GM12892 (cell line): ENCODE measurements at regions not wholly inside any gene's neighbourhood (a gene's known extent, or its start where the extent isn't known, plus 50 kb on each side); places are given as distances from the start of the nearest gene placed in this dataset.

ENCODE experiments used
- POLR2A ChIP-seq: IDR thresholded peaks from 2 replicates; pipeline ENCODE4 v1.6.1; 2011; ENCODE audit warnings: low read depth, low read length, control low read depth
- TAF1 ChIP-seq: IDR thresholded peaks from 2 replicates; pipeline ENCODE4 v1.6.1; 2011; ENCODE audit warnings: low read depth, mild to moderate bottlenecking, control low read depth, low read length, borderline replicate concordance

- TF ChIP-seq POLR2A, result no peak
- no peak for TF ChIP-seq TAF1
Observed at GRCh38 chr5:133668458-133668857, 56.1 kb upstream of the FSTL4 start.
